Gastroesophageal sphincter (tissue), 4 donors: ENCODE measurements at regions not wholly inside any gene's neighbourhood (a gene's known extent, or its start where the extent isn't known, plus 50 kb on each side); places are given as distances from the start of the nearest gene placed in this dataset.

Experiments used
- ATAC-seq: fragments of 150-250 bp; one replicate; pipeline ENCODE4 v1.9.1; 2016; ENCODE audit warnings: mild to moderate bottlenecking, moderate library complexity
- H3K27ac ChIP-seq, 4 donors: fragments of 200-600 bp; sonication (generic) in 3 of 4; 1 replicate in 3 of 4; 2 replicates in 1 of 4; pipeline ENCODE4 v1.5.1; 2016 to 2019
- H3K27me3 ChIP-seq: fragments of 200-600 bp; sonication (generic); one replicate; pipeline ENCODE4 v1.5.1; 2019
- H3K36me3 ChIP-seq, 2 donors: fragments of 200-600 bp; sonication (generic); one replicate each; pipeline ENCODE4 v1.5.1; 2019; ENCODE audit warnings: control low read depth in 1 of 2
- H3K4me1 ChIP-seq, 3 donors: fragments of 200-600 bp; sonication (generic); 1 replicate in 2 of 3; 2 replicates in 1 of 3; pipeline ENCODE4 v1.5.1; 2016 to 2019; ENCODE audit warnings: control low read depth in 2 of 3
- H3K4me3 ChIP-seq, 2 donors: fragments of 200-600 bp; sonication (generic); one replicate each; pipeline ENCODE4 v1.5.1; 2019; ENCODE audit warnings: mild to moderate bottlenecking in 1 of 2, moderate library complexity in 1 of 2
- H3K9me3 ChIP-seq, 3 donors: fragments of 200-600 bp; sonication (generic); one replicate each; pipeline ENCODE4 v1.5.1; 2017 to 2019; ENCODE audit warnings: control low read depth in 2 of 3
- CTCF ChIP-seq, 4 experiments: fragments of 200-600 bp in 2 of 4; fragments of 450-650 bp in 2 of 4; sonication (generic) in 1 of 4; IDR thresholded peaks; one replicate each; pipeline ENCODE4 v1.5.1; 2017 to 2019; ENCODE audit warnings: antibody characterized with exemption in 4 of 4, mild to moderate bottlenecking in 2 of 4, moderate library complexity in 2 of 4
- EP300 ChIP-seq: sonication (generic); formaldehyde crosslinking; IDR thresholded peaks from one replicate; pipeline ENCODE4 v1.6.1; 2017; ENCODE audit warnings: antibody characterized with exemption, mild to moderate bottlenecking
- POLR2A ChIP-seq, 2 donors: fragments of 450-650 bp; IDR thresholded peaks; one replicate each; pipeline ENCODE4 v1.6.1; 2017; ENCODE audit warnings: antibody characterized with exemption in 2 of 2, mild to moderate bottlenecking in 2 of 2, moderate library complexity in 1 of 2
- POLR2AphosphoS5 ChIP-seq: sonication (generic); formaldehyde crosslinking; IDR thresholded peaks from one replicate; pipeline ENCODE4 v1.6.1; 2017; ENCODE audit warnings: antibody characterized with exemption
- WGBS, 2 donors: methylation state at CpG; one replicate each; pipeline ENCODE4 v1.1.5; 2018; ENCODE audit warnings: low coverage in 1 of 2; 5-methylcytosine and 5-hydroxymethylcytosine counted together

GRCh38 chr2:42957861-42958301 lies 165.5 kb upstream of the HAAO start:
- Histone ChIP-seq H3K27ac (peak overlapping the region in 3 of 4 donors; percentile 61 to 82 (median 80)), H3K36me3 (no peaks in the 10 kb centered on the region), H3K4me1 (peaks cover 0 to 65% (median 38%) of the 10 kb centered on the region in 3 donors), H3K9me3 (no peaks in the 10 kb centered on the region), H3K27me3 (no peaks in the 10 kb centered on the region), H3K4me3 (no peak overlapping the region)
- 100% methylated on average over 4 of the region's 5 CpGs; no CpG with 5 or more reads in 1 of the 2 donors for WGBS, 2 donors
- no peak for ATAC-seq
- no peak for TF ChIP-seq POLR2A (IDR thresholded peaks at IDR 0.05)

GRCh38 chr2:42957109-42957860 lies 164.9 kb upstream of the HAAO start:
- no peak for ATAC-seq
- TF ChIP-seq CTCF (IDR thresholded peaks at IDR 0.05) (no peak), POLR2AphosphoS5 (no peak), POLR2A (IDR thresholded peaks at IDR 0.05) (no peak), EP300 (no peak)
- Histone ChIP-seq H3K4me3 (no peak overlapping the region), H3K4me1 (peaks cover 0 to 59% (median 32%) of the 10 kb centered on the region in 3 donors), H3K36me3 (no peaks in the 10 kb centered on the region), H3K9me3 (no peaks in the 10 kb centered on the region), H3K27me3 (no peaks in the 10 kb centered on the region), H3K27ac (peak overlapping the region in 3 of 4 donors; percentile 61 to 82 (median 80))
- 73 to 88% methylated on average over 3 to 4 of the region's 11 CpGs for WGBS, 2 donors

- Histone ChIP-seq H3K4me1 (peaks cover 0 to 39% (median 6%) of the 10 kb centered on the region in 3 donors), H3K9me3 (no peaks in the 10 kb centered on the region), H3K36me3 (no peaks in the 10 kb centered on the region), H3K4me3 (no peak overlapping the region), H3K27ac (peak overlapping the region in 3 of 4 donors; percentile 28 to 41 (median 33)), H3K27me3 (no peaks in the 10 kb centered on the region)
- WGBS, 2 donors, result 60% methylated on average over 1 of the region's 13 CpGs; no CpG with 5 or more reads in 1 of the 2 donors
- ATAC-seq, result no peak
- TF ChIP-seq CTCF (IDR thresholded peaks at IDR 0.05) (no peak), POLR2A (IDR thresholded peaks at IDR 0.05) (no peak)
Measured at GRCh38 chr2:42954227-42954962, 162.0 kb upstream of the HAAO start.

GRCh38 chr2:42953216-42953615 lies 160.8 kb upstream of the HAAO start:
- peaks cover 0 to 27% (median 0%) of the 10 kb centered on the region in 3 donors for H3K4me1 ChIP-seq
- ATAC-seq, result no peak
- no peak overlapping the region for H3K4me3 ChIP-seq
- WGBS, 2 donors, result no CpG with 5 or more reads among the region's 7 CpGs
- H3K27ac ChIP-seq, result peak overlapping the region in 3 of 4 donors; percentile 2 to 25 (median 17)
- H3K36me3 ChIP-seq, result no peaks in the 10 kb centered on the region
- no peaks in the 10 kb centered on the region for H3K27me3 ChIP-seq
- no peaks in the 10 kb centered on the region for H3K9me3 ChIP-seq
- TF ChIP-seq CTCF (IDR thresholded peaks at IDR 0.05) (no peak), POLR2A (IDR thresholded peaks at IDR 0.05) (no peak), EP300 (no peak), POLR2AphosphoS5 (no peak)

GRCh38 chr2:42951263-42951938 lies 159.0 kb upstream of the HAAO start:
- Histone ChIP-seq H3K9me3 (no peaks in the 10 kb centered on the region), H3K4me3 (no peak overlapping the region), H3K36me3 (no peaks in the 10 kb centered on the region), H3K27ac (peak overlapping the region in 3 of 4 donors; percentile 34 to 54 (median 52)), H3K27me3 (no peaks in the 10 kb centered on the region), H3K4me1 (peaks cover 0 to 30% (median 3%) of the 10 kb centered on the region in 3 donors)
- peak; percentile 51 for ATAC-seq
- WGBS, 2 donors, result 67 to 76% methylated on average over 6 of the region's 8 CpGs
- TF ChIP-seq POLR2AphosphoS5 (peak; percentile 12), CTCF (IDR thresholded peaks at IDR 0.05) (no peak)
